Heart left ventricle (tissue), 13 donors: ENCODE measurements at regions not wholly inside any gene's neighbourhood (a gene's known extent, or its start where the extent isn't known, plus 50 kb on each side); places are given as distances from the start of the nearest gene placed in this dataset.

ENCODE experiments used
- CTCF ChIP-seq, 12 donors: fragments of 200-600 bp; sonication (generic) in 4 of 12; IDR thresholded peaks; one replicate each; pipeline versions ENCODE4 v1.5.0 to v1.8.0; 2018 to 2022; ENCODE audit warnings: antibody characterized with exemption in 12 of 12, mild to moderate bottlenecking in 5 of 12
- POLR2A ChIP-seq, 2 donors: fragments of 450-650 bp; IDR thresholded peaks; one replicate each; pipeline ENCODE4 v1.6.1; 2017; ENCODE audit warnings: antibody characterized with exemption in 2 of 2, mild to moderate bottlenecking in 2 of 2, moderate library complexity in 2 of 2
- donor health status: ischemic (EF 13 %, LVEDD 7.1; RV severe dilation, severe dysfunction).
- donor health status: DM: no; HTN: yes; CAD: no.
- donor health status: DM: no; HTN: no; CAD: no.
- donor health status: ischemic (EF 25% LVEDD 6.9; RV normal size, moderate dysfunction).
- donor health status: ischemic (EF 25% LVEDD 5.7; RV mildly dilated, moderate dysfunction).
- donor health status: ischemic (EF 35%, LVEDD 5.7; RV mildly dilated, moderate dysfunction).
- donor health status: nonischemic (EF 11% LVEDD 7.7; RV severe dilation, severe dysfunction).
- donor health status: DM: yes; HTN: yes; CAD: no.
- donor health status: PGD.
- donor health status: ischemic (EF 29% LVEDD 5.4; RV normal size, mild dysfunction).
- donor health status: nonischemic (EF 23%, LVEDD 6.1; RV moderate dilation, normal function).

GRCh38 chr14:101418601-101419000 lies 142.7 kb upstream of the DIO3 start:
- TF ChIP-seq CTCF (IDR thresholded peaks at IDR 0.05) (no peak), POLR2A (IDR thresholded peaks at IDR 0.05) (no peak)
